Aorta (tissue), 5 donors: ENCODE measurements at regions not wholly inside any gene's neighbourhood (a gene's known extent, or its start where the extent isn't known, plus 50 kb on each side); places are given as distances from the start of the nearest gene placed in this dataset.

ENCODE experiments used
- ATAC-seq: fragments of 200-7000 bp; cut with Tn5 transposase; one replicate; pipeline ENCODE4 v1.9.1; 2022; ENCODE audit warnings: moderate library complexity; ENCODE audit not compliant: low FRiP score
- DNase-seq, 2 donors: peaks; one replicate each; pipeline ENCODE4 v3.0.0-alpha.2; 2020
- H3K27ac ChIP-seq, 2 donors: one replicate each; pipeline ENCODE4 v1.5.1; 2013; ENCODE audit warnings: low read length in 2 of 2, mild to moderate bottlenecking in 2 of 2, moderate library complexity in 2 of 2, control low read depth in 1 of 2, inconsistent platforms in 1 of 2, low read depth in 1 of 2
- H3K27me3 ChIP-seq, 2 donors: one replicate each; pipeline ENCODE4 v1.6.1; 2013; ENCODE audit warnings: control low read depth in 1 of 2, low read length in 1 of 2, mild to moderate bottlenecking in 1 of 2, moderate library complexity in 1 of 2; ENCODE audit not compliant: insufficient read depth in 2 of 2, control insufficient read depth in 1 of 2
- H3K36me3 ChIP-seq, 2 donors: one replicate each; pipeline ENCODE4 v1.6.1; 2013; ENCODE audit warnings: control low read depth in 1 of 2, low read length in 1 of 2, mild to moderate bottlenecking in 1 of 2; ENCODE audit not compliant: insufficient read depth in 2 of 2, control insufficient read depth in 1 of 2
- H3K4me1 ChIP-seq, 2 donors: one replicate each; pipeline ENCODE4 v1.6.1; 2013; ENCODE audit warnings: low read length in 2 of 2, control low read depth in 1 of 2, mild to moderate bottlenecking in 1 of 2, moderate library complexity in 1 of 2; ENCODE audit not compliant: insufficient read depth in 2 of 2, control insufficient read depth in 1 of 2
- H3K4me3 ChIP-seq, 2 donors: one replicate each; pipeline ENCODE4 v1.5.1; 2013; ENCODE audit warnings: low read length in 2 of 2, control low read depth in 1 of 2, mild to moderate bottlenecking in 1 of 2
- H3K9me3 ChIP-seq: one replicate; pipeline ENCODE4 v1.6.1; 2013; ENCODE audit warnings: mild to moderate bottlenecking, low read length; ENCODE audit not compliant: control insufficient read depth
- WGBS, 2 donors: extraction: QIAGEN DNeasy Blood & Tissue Kit; methylation state at CpG; one replicate each; pipeline ENCODE4 v1.1.7; 2013; 5-methylcytosine and 5-hydroxymethylcytosine counted together
- intact Hi-C, 2 donors: fragments of 100-400 bp; cut with DNase I; formaldehyde crosslinking; loops; one replicate each; pipeline versions ENCODE4 v1.14.2 to v1.15.0; 2022
- donor health status: healthy with polysubstance abuse.
- donor health status: Bipolar disorder and iron deficiency.
- donor health status: DM: no; HTN: no; CAD: no.
- donor health status: DM: no; HTN: no; CAD: no.
- donor health status: DM: yes; HTN: yes; CAD: no.

- no peak for ATAC-seq
- Histone ChIP-seq H3K4me3 (no peak overlapping the region), H3K27ac (no peak overlapping the region), H3K9me3 (peaks cover 1% of the 10 kb centered on the region), H3K4me1 (no peaks in the 10 kb centered on the region), H3K27me3 (no peaks in the 10 kb centered on the region), H3K36me3 (no peaks in the 10 kb centered on the region)
- 91% methylated on average over 3 of the region's 3 CpGs for WGBS, 2 donors
- no peak for DNase-seq
- intact Hi-C loops: no loop called here
Observed at GRCh38 chr14:42459171-42459685, 852.6 kb downstream of the LRFN5 start.

GRCh38 chr14:42441615-42442014 is 834.9 kb downstream of the LRFN5 start:
- ATAC-seq (no peak), DNase-seq (no peak)
- H3K4me1 ChIP-seq: no peaks in the 10 kb centered on the region
- H3K36me3 ChIP-seq: no peaks in the 10 kb centered on the region
- no peaks in the 10 kb centered on the region for H3K9me3 ChIP-seq
- 48 to 56% methylated on average over 2 of the region's 2 CpGs for WGBS, 2 donors
- H3K4me3 ChIP-seq: no peak overlapping the region
- H3K27me3 ChIP-seq: no peaks in the 10 kb centered on the region
- intact Hi-C loops: no loop called here
- no peak overlapping the region for H3K27ac ChIP-seq

- no peak for DNase-seq
- no peak for ATAC-seq
- intact Hi-C loops: no loop called here
- Histone ChIP-seq H3K4me3 (no peak overlapping the region), H3K27me3 (no peaks in the 10 kb centered on the region), H3K4me1 (no peaks in the 10 kb centered on the region), H3K36me3 (no peaks in the 10 kb centered on the region), H3K9me3 (no peaks in the 10 kb centered on the region), H3K27ac (no peak overlapping the region)
- 86 to 92% methylated on average over 5 of the region's 5 CpGs for WGBS, 2 donors
Observed at GRCh38 chr14:42437809-42438208, 831.1 kb downstream of the LRFN5 start.

- Histone ChIP-seq H3K27ac (no peak overlapping the region), H3K9me3 (no peaks in the 10 kb centered on the region), H3K4me1 (no peaks in the 10 kb centered on the region), H3K27me3 (no peaks in the 10 kb centered on the region), H3K36me3 (no peaks in the 10 kb centered on the region), H3K4me3 (no peak overlapping the region)
- ATAC-seq (no peak), DNase-seq (no peak)
- intact Hi-C loops: no loop called here
- 41 to 56% methylated on average over 2 of the region's 2 CpGs for WGBS, 2 donors
Observed at GRCh38 chr14:42429401-42429800, 822.7 kb downstream of the LRFN5 start.

- Histone ChIP-seq H3K4me3 (no peak overlapping the region), H3K36me3 (no peaks in the 10 kb centered on the region), H3K9me3 (no peaks in the 10 kb centered on the region), H3K27ac (no peak overlapping the region), H3K4me1 (no peaks in the 10 kb centered on the region), H3K27me3 (no peaks in the 10 kb centered on the region)
- no peak for DNase-seq
- intact Hi-C loops: no loop called here
- no peak for ATAC-seq
- WGBS, 2 donors: 12 to 20% methylated on average over 1 of the region's 1 CpG
Observed at GRCh38 chr14:42428996-42429395, 822.3 kb downstream of the LRFN5 start.

GRCh38 chr14:42424501-42424900 is 817.8 kb downstream of the LRFN5 start:
- ATAC-seq: no peak
- H3K4me3 ChIP-seq: no peak overlapping the region
- no peaks in the 10 kb centered on the region for H3K4me1 ChIP-seq
- DNase-seq: no peak
- intact Hi-C loops: no loop called here
- no peaks in the 10 kb centered on the region for H3K36me3 ChIP-seq
- no peak overlapping the region for H3K27ac ChIP-seq
- H3K27me3 ChIP-seq: no peaks in the 10 kb centered on the region
- H3K9me3 ChIP-seq: no peaks in the 10 kb centered on the region

GRCh38 chr14:42421377-42422078 is 814.9 kb downstream of the LRFN5 start:
- H3K9me3 ChIP-seq: no peaks in the 10 kb centered on the region
- no peaks in the 10 kb centered on the region for H3K4me1 ChIP-seq
- no peak overlapping the region for H3K27ac ChIP-seq
- H3K27me3 ChIP-seq: no peaks in the 10 kb centered on the region
- no peaks in the 10 kb centered on the region for H3K36me3 ChIP-seq
- DNase-seq: no peak
- no peak for ATAC-seq
- WGBS, 2 donors: 88 to 89% methylated on average over 4 of the region's 4 CpGs
- intact Hi-C loops: no loop called here
- H3K4me3 ChIP-seq: no peak overlapping the region

GRCh38 chr14:42420071-42420470 is 813.4 kb downstream of the LRFN5 start:
- Histone ChIP-seq H3K9me3 (no peaks in the 10 kb centered on the region), H3K27me3 (no peaks in the 10 kb centered on the region), H3K4me1 (no peaks in the 10 kb centered on the region), H3K4me3 (no peak overlapping the region), H3K27ac (no peak overlapping the region), H3K36me3 (no peaks in the 10 kb centered on the region)
- intact Hi-C loops: no loop called here
- WGBS, 2 donors: 74 to 85% methylated on average over 1 of the region's 1 CpG
- ATAC-seq: no peak
- DNase-seq: no peak

GRCh38 chr14:42407153-42407552 is 800.5 kb downstream of the LRFN5 start:
- intact Hi-C loops: no loop called here
- DNase-seq (no peak), ATAC-seq (no peak)
- no peaks in the 10 kb centered on the region for H3K4me1 ChIP-seq
- H3K4me3 ChIP-seq: no peak overlapping the region
- H3K27ac ChIP-seq: no peak overlapping the region
- WGBS, 2 donors: 82 to 85% methylated on average over 1 of the region's 1 CpG
- no peaks in the 10 kb centered on the region for H3K9me3 ChIP-seq
- H3K36me3 ChIP-seq: no peaks in the 10 kb centered on the region
- H3K27me3 ChIP-seq: no peaks in the 10 kb centered on the region
